ENCODE measurements at regions not wholly inside any gene's neighbourhood (a gene's known extent, or its start where the extent isn't known, plus 50 kb on each side); places are given as distances from the start of the nearest gene placed in this dataset.

DNA sequence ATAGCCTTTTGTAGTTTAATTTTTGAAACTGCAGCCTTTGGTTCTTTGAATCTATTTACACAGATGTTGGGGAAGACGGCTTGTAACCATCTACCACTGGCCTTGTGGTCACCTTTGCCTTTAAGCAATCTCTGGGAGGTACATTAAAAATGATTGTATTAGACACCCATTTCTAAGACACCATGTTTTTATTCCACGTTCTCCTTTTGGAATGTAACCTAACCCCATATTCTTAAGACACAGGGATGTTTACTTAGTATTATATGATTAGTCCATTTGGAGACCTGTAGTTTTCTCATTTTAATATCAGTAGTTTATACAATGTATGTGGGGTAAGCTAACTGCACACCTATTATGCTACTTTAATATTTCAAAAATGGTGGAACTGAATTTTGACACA is 175.1 kb upstream of the PLSCR5 start:
- TF ChIP-seq CTCF (conservative IDR thresholded peaks at IDR 0.05 in 1 of 2, IDR thresholded peaks at IDR 0.05 in 1 of 2; ENCODE audit: extremely low read depth in 1 of 2, insufficient read depth in 1 of 2, low read depth in 1 of 2, low read length in 2 of 2) (no peak), EZH2 (IDR thresholded peaks at IDR 0.05; ENCODE audit: borderline replicate concordance, low read length) (no peak)
